ENCODE measurements at regions not wholly inside any gene's neighbourhood (a gene's known extent, or its start where the extent isn't known, plus 50 kb on each side); places are given as distances from the start of the nearest gene placed in this dataset.
"Not testable (repeated sequence)": the region's sequence is repeated elsewhere in the genome, so short reads cannot be mapped to it uniquely, and the experiment has no call there.

GRCh38 chr3:139189943-139190342 is 145.3 kb upstream of the PRR23C start:
- H3K23ac ChIP-seq (ENCODE audit: low read depth, low read length) = no peak overlapping the region
- no peak overlapping the region for H3K14ac ChIP-seq (replicated peaks; ENCODE audit: low read depth, low read length)
- no peaks in the 10 kb centered on the region for H3K9me1 ChIP-seq (ENCODE audit: insufficient read depth, low read length)
- no peak overlapping the region for H2AK5ac ChIP-seq (ENCODE audit: low read depth, low read length)
- H3K56ac ChIP-seq (ENCODE audit: extremely low read depth, insufficient read depth, low read length) = no peak overlapping the region
- ChIA-PET CTCF (no interaction called here), POLR2A (ENCODE audit: unreplicated experiment) (no interaction called here)
- no peak overlapping the region for H4K8ac ChIP-seq (ENCODE audit: low read depth in 2 of 2, low read length in 2 of 2)
- H3K18ac ChIP-seq (ENCODE audit: low read depth, low read length) = no peak overlapping the region
- TF ChIP-seq ELK1 (IDR thresholded peaks at IDR 0.05; ENCODE audit: borderline replicate concordance, low read depth, low read length) (no peak), SMC3 (IDR thresholded peaks at IDR 0.05; ENCODE audit: low read depth, low read length) (no peak), CHD1 (IDR thresholded peaks at IDR 0.05; ENCODE audit: low read depth, low read length) (no peak), RCOR1 (IDR thresholded peaks at IDR 0.05; ENCODE audit: insufficient replicate concordance, low read length) (no peak), MAFK (IDR thresholded peaks at IDR 0.05; ENCODE audit: low read depth, low read length) (no peak), MXI1 (IDR thresholded peaks at IDR 0.05; ENCODE audit: borderline replicate concordance, low read depth, low read length) (no peak), POLR2A (IDR thresholded peaks at IDR 0.05; ENCODE audit: low read depth, low read length) (no peak)
- in situ Hi-C loops (cut with MboI; ENCODE audit: low sequenced_read_pairs) = no loop called here
- no TSS peak for BruUV-seq (replicated peaks)
- H2BK5ac ChIP-seq (ENCODE audit: low read depth, low read length, poor library complexity, severe bottlenecking) = no peak overlapping the region
- DNase-seq = no peak
- H3K4ac ChIP-seq (ENCODE audit: low read depth, low read length) = no peak overlapping the region
- no peak for ATAC-seq (ENCODE audit: low read depth)
- H2AFZ ChIP-seq (replicated peaks; ENCODE audit: low read length, poor library complexity) = no peak overlapping the region
- no peak overlapping the region for H3K4me3 ChIP-seq (ENCODE audit: insufficient read depth, low read depth, low read length)
- no CpG with 5 or more reads among the region's 5 CpGs for WGBS, 2 experiments (ENCODE audit: extremely low coverage in 2 of 2, insufficient read length in 1 of 2)
- H3K79me1 ChIP-seq (ENCODE audit: low read depth in 1 of 2, low read length in 2 of 2) = no peaks in the 10 kb centered on the region
- no peak overlapping the region for H2BK20ac ChIP-seq (ENCODE audit: low read depth, low read length)
- no peaks in the 10 kb centered on the region for H3K27me3 ChIP-seq (ENCODE audit: control insufficient read depth, insufficient read depth, low read length)
- no peaks in the 10 kb centered on the region for H3K9me3 ChIP-seq (ENCODE audit: control insufficient read depth, insufficient read depth, low read length)
- H3K9ac ChIP-seq (ENCODE audit: low read depth, low read length) = no peak overlapping the region
- H3K4me2 ChIP-seq (ENCODE audit: low read depth, low read length) = no peak overlapping the region
- no peak overlapping the region for H2BK15ac ChIP-seq (ENCODE audit: low read depth, low read length)
- H2BK120ac ChIP-seq (ENCODE audit: low read depth, low read length) = no peak overlapping the region
- dilution Hi-C loops (cut with HindIII; ENCODE audit: low sequenced_read_pairs, unreplicated experiment) = no loop called here
- no peak overlapping the region for H4K91ac ChIP-seq (ENCODE audit: insufficient read depth, low read depth, low read length)
- H3K4me1 ChIP-seq (ENCODE audit: control insufficient read depth, insufficient read depth, low read length) = no peaks in the 10 kb centered on the region
- no peak overlapping the region for H2AK9ac ChIP-seq (replicated peaks; ENCODE audit: low read depth, low read length, poor library complexity)
- no peak overlapping the region for H4K5ac ChIP-seq (ENCODE audit: low read depth, low read length)
- intact Hi-C loops (cut with micrococcal nuclease) = no loop called here
- no peaks in the 10 kb centered on the region for H4K20me1 ChIP-seq (ENCODE audit: insufficient read depth, low read length)
- no peaks in the 10 kb centered on the region for H3K36me3 ChIP-seq (ENCODE audit: control insufficient read depth, insufficient read depth, low read length)
- no peak overlapping the region for H3K27ac ChIP-seq (ENCODE audit: insufficient read depth, low read length)

- H3K9me3 ChIP-seq (ENCODE audit: control insufficient read depth, insufficient read depth, low read length); H3K9ac ChIP-seq (ENCODE audit: low read depth, low read length); H3K9me1 ChIP-seq (ENCODE audit: insufficient read depth, low read length); H2AK9ac ChIP-seq (replicated peaks; ENCODE audit: low read depth, low read length, poor library complexity); H3K27ac ChIP-seq (ENCODE audit: insufficient read depth, low read length); intact Hi-C loops (cut with micrococcal nuclease); H3K56ac ChIP-seq (ENCODE audit: extremely low read depth, insufficient read depth, low read length); ATAC-seq (ENCODE audit: low read depth); H4K20me1 ChIP-seq (ENCODE audit: insufficient read depth, low read length); H2BK20ac ChIP-seq (ENCODE audit: low read depth, low read length); H4K8ac ChIP-seq (ENCODE audit: low read depth in 2 of 2, low read length in 2 of 2); H2AK5ac ChIP-seq (ENCODE audit: low read depth, low read length); H3K79me1 ChIP-seq (ENCODE audit: low read depth in 1 of 2, low read length in 2 of 2); H3K4me2 ChIP-seq (ENCODE audit: low read depth, low read length); DNase-seq; H2BK120ac ChIP-seq (ENCODE audit: low read depth, low read length); BruUV-seq (replicated peaks); H3K36me3 ChIP-seq (ENCODE audit: control insufficient read depth, insufficient read depth, low read length); H2BK5ac ChIP-seq (ENCODE audit: low read depth, low read length, poor library complexity, severe bottlenecking); H3K27me3 ChIP-seq (ENCODE audit: control insufficient read depth, insufficient read depth, low read length); H3K18ac ChIP-seq (ENCODE audit: low read depth, low read length); H3K4me1 ChIP-seq (ENCODE audit: control insufficient read depth, insufficient read depth, low read length); H4K5ac ChIP-seq (ENCODE audit: low read depth, low read length); POLR2A ChIA-PET (ENCODE audit: unreplicated experiment); in situ Hi-C loops (cut with MboI; ENCODE audit: low sequenced_read_pairs); CTCF ChIA-PET; H3K4ac ChIP-seq (ENCODE audit: low read depth, low read length); H2AFZ ChIP-seq (replicated peaks; ENCODE audit: low read length, poor library complexity); H2BK15ac ChIP-seq (ENCODE audit: low read depth, low read length); H3K23ac ChIP-seq (ENCODE audit: low read depth, low read length); H4K91ac ChIP-seq (ENCODE audit: insufficient read depth, low read depth, low read length); dilution Hi-C loops (cut with HindIII; ENCODE audit: low sequenced_read_pairs, unreplicated experiment); H3K14ac ChIP-seq (replicated peaks; ENCODE audit: low read depth, low read length); H3K4me3 ChIP-seq (ENCODE audit: insufficient read depth, low read depth, low read length): not testable (repeated sequence)
- no CpG with 5 or more reads among the region's 5 CpGs for WGBS, 2 experiments (ENCODE audit: extremely low coverage in 2 of 2, insufficient read length in 1 of 2)
These were observed 149.4 kb upstream of the MRPS22 start for GRCh38 chr3:139194421-139194820.

Data from IMR-90 (cell line).